Keratinocyte (primary cell): ENCODE measurements at regions not wholly inside any gene's neighbourhood (a gene's known extent, or its start where the extent isn't known, plus 50 kb on each side); places are given as distances from the start of the nearest gene placed in this dataset.

ENCODE experiments used
- DNase-seq: peaks from one replicate; pipeline ENCODE4 v3.0.0-alpha.2; 2011; ENCODE audit warnings: low read depth, missing footprints, low spot score
- FAIRE-seq: peaks from 2 replicates; lab custom pipeline; 2011; peaks lifted over from hg19 to GRCh38; lab: Jason Lieb, UNC
- H2AFZ ChIP-seq: 2 replicates; pipeline ENCODE4 v1.6.0; 2012; ENCODE audit warnings: low read length, control low read depth, inconsistent platforms; ENCODE audit not compliant: control insufficient read depth
- H3K27ac ChIP-seq: 2 replicates; pipeline ENCODE4 v1.5.1; 2011; ENCODE audit warnings: low read length; ENCODE audit not compliant: control insufficient read depth, insufficient read depth
- H3K27me3 ChIP-seq: 3 replicates; pipeline ENCODE4 v1.6.0; 2011; ENCODE audit warnings: low read length; ENCODE audit not compliant: control insufficient read depth, insufficient read depth; ENCODE audit errors: extremely low read depth
- H3K36me3 ChIP-seq, 2 experiments: 2 replicates in 1 of 2; 3 replicates in 1 of 2; pipeline ENCODE4 v1.5.1; 2011; ENCODE audit warnings: low read length in 2 of 2, mild to moderate bottlenecking in 1 of 2; ENCODE audit not compliant: control insufficient read depth in 2 of 2, insufficient read depth in 2 of 2; ENCODE audit errors: extremely low read depth in 1 of 2
- H3K4me1 ChIP-seq: 3 replicates; pipeline ENCODE4 v1.5.1; 2011; ENCODE audit warnings: low read length; ENCODE audit not compliant: control insufficient read depth, insufficient read depth; ENCODE audit errors: extremely low read depth
- H3K4me2 ChIP-seq: 3 replicates; pipeline ENCODE4 v1.6.0; 2011; ENCODE audit warnings: low read depth, low read length; ENCODE audit not compliant: control insufficient read depth, insufficient read depth; ENCODE audit errors: extremely low read depth
- H3K4me3 ChIP-seq, 3 experiments: fragments of 200-600 bp in 1 of 3; sonication (generic) in 1 of 3; 2 replicates in 2 of 3; 3 replicates in 1 of 3; pipeline ENCODE4 v1.5.1; 2011 to 2016; ENCODE audit warnings: low read length in 3 of 3, mild to moderate bottlenecking in 3 of 3, control low read depth in 2 of 3, inconsistent platforms in 1 of 3, low read depth in 1 of 3, mixed read lengths in 1 of 3, mixed run types in 1 of 3, moderate library complexity in 1 of 3; ENCODE audit not compliant: control insufficient read depth in 2 of 3, insufficient read depth in 2 of 3; ENCODE audit errors: extremely low read depth in 1 of 3
- H3K79me2 ChIP-seq: 2 replicates; pipeline ENCODE4 v1.6.0; 2012; ENCODE audit warnings: low read length; ENCODE audit not compliant: control insufficient read depth, insufficient read depth
- H3K9ac ChIP-seq: 3 replicates; pipeline ENCODE4 v1.6.0; 2011; ENCODE audit warnings: low read length; ENCODE audit not compliant: control insufficient read depth, insufficient read depth; ENCODE audit errors: extremely low read depth
- H3K9me1 ChIP-seq: 3 replicates; pipeline ENCODE4 v1.6.0; 2011; ENCODE audit warnings: low read length; ENCODE audit not compliant: control insufficient read depth, insufficient read depth; ENCODE audit errors: extremely low read depth
- H3K9me3 ChIP-seq: 2 replicates; pipeline ENCODE4 v1.5.1; 2012; ENCODE audit warnings: low read depth, low read length; ENCODE audit not compliant: control insufficient read depth
- H4K20me1 ChIP-seq: 3 replicates; pipeline ENCODE4 v1.6.0; 2011; ENCODE audit warnings: low read length; ENCODE audit not compliant: control insufficient read depth, insufficient read depth; ENCODE audit errors: extremely low read depth
- EZH2 ChIP-seq: IDR thresholded peaks from one replicate; pipeline ENCODE4 v1.6.1; 2012; ENCODE audit warnings: inconsistent platforms, mild to moderate bottlenecking, low read length, moderate library complexity
- dilution Hi-C: fragments of 300-500 bp; cut with MboI; formaldehyde crosslinking; loops from one replicate; pipeline ENCODE4 v1.7.0; 2020; ENCODE audit warnings: low sequenced_read_pairs; ENCODE audit not compliant: extremely low pct_ligation_motif_present
- TF ChIP-seq, protein P1 (sequence below), 3 experiments: IDR thresholded peaks in 1 of 3; conservative IDR thresholded peaks in 1 of 3; optimal IDR thresholded peaks in 1 of 3; 2 replicates in 2 of 3; 3 replicates in 1 of 3; pipeline versions ENCODE3 to v1.5.1; 2011; ENCODE audit warnings: low read length in 3 of 3, mild to moderate bottlenecking in 3 of 3, moderate library complexity in 2 of 3, control low read depth in 1 of 3, inconsistent platforms in 1 of 3; ENCODE audit not compliant: insufficient read depth in 2 of 3; ENCODE audit errors: extremely low read depth in 1 of 3

- dilution Hi-C loops: no loop called here
- no peak overlapping the region for H3K4me2 ChIP-seq
- TF ChIP-seq, protein P1, sequence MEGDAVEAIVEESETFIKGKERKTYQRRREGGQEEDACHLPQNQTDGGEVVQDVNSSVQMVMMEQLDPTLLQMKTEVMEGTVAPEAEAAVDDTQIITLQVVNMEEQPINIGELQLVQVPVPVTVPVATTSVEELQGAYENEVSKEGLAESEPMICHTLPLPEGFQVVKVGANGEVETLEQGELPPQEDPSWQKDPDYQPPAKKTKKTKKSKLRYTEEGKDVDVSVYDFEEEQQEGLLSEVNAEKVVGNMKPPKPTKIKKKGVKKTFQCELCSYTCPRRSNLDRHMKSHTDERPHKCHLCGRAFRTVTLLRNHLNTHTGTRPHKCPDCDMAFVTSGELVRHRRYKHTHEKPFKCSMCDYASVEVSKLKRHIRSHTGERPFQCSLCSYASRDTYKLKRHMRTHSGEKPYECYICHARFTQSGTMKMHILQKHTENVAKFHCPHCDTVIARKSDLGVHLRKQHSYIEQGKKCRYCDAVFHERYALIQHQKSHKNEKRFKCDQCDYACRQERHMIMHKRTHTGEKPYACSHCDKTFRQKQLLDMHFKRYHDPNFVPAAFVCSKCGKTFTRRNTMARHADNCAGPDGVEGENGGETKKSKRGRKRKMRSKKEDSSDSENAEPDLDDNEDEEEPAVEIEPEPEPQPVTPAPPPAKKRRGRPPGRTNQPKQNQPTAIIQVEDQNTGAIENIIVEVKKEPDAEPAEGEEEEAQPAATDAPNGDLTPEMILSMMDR (optimal IDR thresholded peaks at IDR 0.05 in 1 of 3, IDR thresholded peaks at IDR 0.05 in 1 of 3, conservative IDR thresholded peaks at IDR 0.05 in 1 of 3; ENCODE audit: extremely low read depth in 1 of 3, insufficient read depth in 2 of 3, low read length in 3 of 3): no peak
- TF ChIP-seq EZH2: no peak
- DNase-seq: peak; percentile 2
- no peaks in the 10 kb centered on the region for H3K9me1 ChIP-seq
- H2AFZ ChIP-seq: no peak overlapping the region
- H3K27ac ChIP-seq: no peak overlapping the region
- no peaks in the 10 kb centered on the region for H3K36me3 ChIP-seq
- H3K9me3 ChIP-seq: no peaks in the 10 kb centered on the region
- H3K27me3 ChIP-seq: no peaks in the 10 kb centered on the region
- no peaks in the 10 kb centered on the region for H3K79me2 ChIP-seq
- FAIRE-seq: peak; percentile 55
- H3K4me1 ChIP-seq: peaks cover 7% of the 10 kb centered on the region
- H3K9ac ChIP-seq: no peak overlapping the region
- no peaks in the 10 kb centered on the region for H4K20me1 ChIP-seq
- no peak overlapping the region for H3K4me3 ChIP-seq
Observed at GRCh38 chr16:13453325-13453724, 466.6 kb upstream of the ERCC4 start.

- Histone ChIP-seq H3K27ac (no peak overlapping the region), H4K20me1 (no peaks in the 10 kb centered on the region), H3K9me3 (no peaks in the 10 kb centered on the region), H3K79me2 (no peaks in the 10 kb centered on the region), H3K27me3 (no peaks in the 10 kb centered on the region), H3K9ac (no peak overlapping the region), H3K9me1 (no peaks in the 10 kb centered on the region), H3K36me3 (no peaks in the 10 kb centered on the region), H3K4me3 (no peak overlapping the region), H3K4me2 (no peak overlapping the region), H2AFZ (no peak overlapping the region), H3K4me1 (peaks cover 7% of the 10 kb centered on the region)
- dilution Hi-C loops: no loop called here
- TF ChIP-seq EZH2: no peak
- TF ChIP-seq, protein P1 (optimal IDR thresholded peaks at IDR 0.05 in 1 of 3, IDR thresholded peaks at IDR 0.05 in 1 of 3, conservative IDR thresholded peaks at IDR 0.05 in 1 of 3; ENCODE audit: extremely low read depth in 1 of 3, insufficient read depth in 2 of 3, low read length in 3 of 3): peak; percentile 49 to 52 (median 51)
- FAIRE-seq: no peak
- DNase-seq: peak; percentile 4
Observed at GRCh38 chr16:13453938-13454553, 465.9 kb upstream of the ERCC4 start.
